Germinal center (tissue), 1 donor: ENCODE measurements at regions not wholly inside any gene's neighbourhood (a gene's known extent, or its start where the extent isn't known, plus 50 kb on each side); places are given as distances from the start of the nearest gene placed in this dataset.

Experiments
- DNase-seq: peaks from one replicate; pipeline ENCODE4 v3.0.0; 2012; ENCODE audit warnings: mixed read lengths, low spot score

GRCh38 chr3:34983631-34984030, 655.7 kb upstream of the ARPP21 start:
- no peak for DNase-seq

DNA sequence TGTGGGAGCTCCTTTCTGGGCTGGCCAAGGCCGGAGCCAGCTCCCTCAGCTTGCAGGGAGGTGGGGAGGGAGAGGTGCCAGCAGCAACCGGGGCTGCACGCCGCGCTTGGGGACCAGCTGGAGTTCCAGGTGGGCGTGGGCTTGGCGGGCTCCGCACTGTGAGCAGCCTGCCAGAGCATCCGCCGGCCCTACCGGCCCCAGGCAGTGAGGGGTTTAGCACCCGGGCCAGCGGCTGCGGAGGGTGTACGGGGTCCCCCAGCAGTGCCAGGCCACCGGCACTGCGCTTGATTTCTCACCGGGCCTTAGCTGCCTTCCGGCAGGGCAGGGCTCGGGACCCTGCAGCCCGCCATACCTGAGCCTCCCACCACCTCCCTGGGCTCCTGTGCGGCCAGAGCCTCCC, 651.0 kb upstream of the ARPP21 start:
- DNase-seq: no peak

GRCh38 chr3:34995796-34996430, 643.4 kb upstream of the ARPP21 start:
- no peak for DNase-seq

DNA sequence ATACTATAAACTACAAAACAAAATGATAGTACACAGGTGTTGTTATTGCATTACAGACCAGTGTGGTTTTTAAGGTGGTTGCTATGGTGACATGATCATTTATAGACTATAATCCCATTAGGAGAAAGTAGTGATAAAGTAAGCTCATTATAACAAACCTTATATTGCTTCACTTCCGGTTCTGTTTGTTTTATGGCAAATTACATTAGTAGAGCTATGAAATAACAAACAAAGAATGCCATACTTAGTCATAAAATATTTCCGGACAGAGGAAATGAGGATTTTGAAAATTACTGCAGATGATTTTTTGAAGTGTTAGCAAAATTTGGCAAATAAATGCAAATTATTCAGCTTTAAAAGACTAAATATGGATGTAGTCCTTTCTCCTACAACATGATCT, 640.4 kb upstream of the ARPP21 start:
- no peak for DNase-seq

DNA sequence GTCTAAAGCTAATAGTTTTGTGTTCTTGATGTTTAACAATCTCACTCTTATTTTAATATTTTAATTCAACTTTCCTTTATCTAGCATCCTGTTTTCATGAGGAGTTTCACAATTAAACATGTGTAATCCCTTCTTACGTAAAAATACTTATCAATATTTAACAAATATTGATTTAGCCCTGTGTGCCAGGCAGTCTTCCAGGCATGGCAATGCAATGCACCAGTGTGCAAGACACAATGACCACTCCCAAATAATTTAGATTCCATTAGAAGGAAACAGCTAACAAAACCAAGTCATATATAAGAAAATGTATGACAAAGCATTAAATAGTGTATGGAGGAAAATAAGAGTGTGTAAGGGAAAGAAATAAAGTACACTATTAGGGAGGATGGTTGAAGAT, 627.1 kb upstream of the ARPP21 start:
- no peak for DNase-seq

DNA sequence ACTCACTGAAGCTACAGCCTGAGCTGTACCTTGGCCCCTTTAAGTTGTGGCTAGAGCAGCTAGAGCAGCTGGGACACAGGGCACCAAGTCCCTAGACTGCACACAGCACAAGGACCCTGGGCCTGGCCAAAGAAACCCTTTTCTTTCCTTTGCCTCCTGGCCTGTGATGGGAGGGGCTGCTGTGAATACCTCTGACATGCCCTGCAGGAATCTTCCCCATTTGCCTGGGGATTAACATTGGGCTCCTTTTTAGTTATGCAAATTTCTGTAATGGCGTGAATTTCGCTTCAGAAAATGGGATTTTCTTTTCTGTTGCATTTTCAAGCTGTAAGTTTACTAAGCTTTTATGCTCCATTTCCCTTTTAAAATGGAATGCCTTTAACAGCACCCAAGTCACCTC, 611.2 kb upstream of the ARPP21 start:
- DNase-seq: no peak

DNA sequence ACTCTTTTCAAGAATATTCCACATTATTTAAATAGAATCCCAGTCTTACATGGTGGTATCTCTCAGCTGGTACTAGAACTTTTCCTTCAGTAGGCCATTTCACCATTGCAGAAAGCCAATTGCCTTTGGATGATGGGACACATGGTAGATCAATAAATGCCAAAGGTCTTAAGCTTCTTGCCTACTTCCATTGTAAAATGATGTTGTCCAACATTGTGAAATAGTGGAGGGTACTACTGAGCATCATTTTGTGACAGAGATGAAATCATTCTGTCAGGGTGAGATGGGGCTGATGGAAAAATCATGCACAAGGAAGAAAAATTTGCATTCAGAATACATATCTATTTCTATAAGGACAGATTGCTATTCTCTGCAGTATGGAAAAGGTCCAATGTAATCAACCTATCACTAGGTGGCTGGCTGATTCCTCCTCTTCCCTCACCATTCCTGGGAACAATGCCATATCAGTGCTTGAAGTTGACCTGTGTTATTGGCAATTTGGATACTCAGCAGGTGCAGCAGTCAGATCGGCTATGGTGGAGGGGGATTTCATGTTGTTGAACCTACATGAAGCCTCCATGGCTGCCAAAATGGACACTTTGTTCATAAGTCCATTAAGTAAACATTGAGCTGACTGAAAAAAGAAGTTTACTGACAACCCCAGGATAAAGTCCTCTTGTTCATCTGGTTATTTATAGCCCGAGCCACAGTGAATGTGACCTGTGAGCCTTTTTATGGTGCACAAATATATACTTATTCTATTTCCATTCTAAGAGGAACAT, 596.9 kb upstream of the ARPP21 start:
- DNase-seq: no peak

GRCh38 chr3:35043040-35043439, 596.3 kb upstream of the ARPP21 start:
- no peak for DNase-seq

DNA sequence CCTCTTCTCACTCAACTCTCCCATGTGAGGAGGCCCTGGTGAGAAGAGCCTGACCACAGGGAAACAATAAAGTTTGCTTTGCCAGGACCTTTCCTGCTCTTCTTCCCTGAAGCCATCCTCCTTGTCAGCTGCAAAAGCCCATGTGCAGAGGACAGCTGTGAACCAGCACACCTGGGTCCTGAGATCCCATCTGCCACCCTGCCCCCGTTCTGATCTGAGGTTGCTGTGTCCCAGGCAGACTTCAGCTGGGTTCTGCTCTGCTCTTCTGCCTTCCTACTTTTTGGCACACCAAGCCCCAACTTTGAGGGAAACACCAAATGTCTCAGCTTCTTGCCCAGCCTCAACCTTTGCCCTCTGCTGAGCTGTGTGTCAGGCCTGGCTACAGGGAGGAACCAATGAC, 595.1 kb upstream of the ARPP21 start:
- no peak for DNase-seq

GRCh38 chr3:35045118-35045517, 594.2 kb upstream of the ARPP21 start:
- DNase-seq: no peak

DNA sequence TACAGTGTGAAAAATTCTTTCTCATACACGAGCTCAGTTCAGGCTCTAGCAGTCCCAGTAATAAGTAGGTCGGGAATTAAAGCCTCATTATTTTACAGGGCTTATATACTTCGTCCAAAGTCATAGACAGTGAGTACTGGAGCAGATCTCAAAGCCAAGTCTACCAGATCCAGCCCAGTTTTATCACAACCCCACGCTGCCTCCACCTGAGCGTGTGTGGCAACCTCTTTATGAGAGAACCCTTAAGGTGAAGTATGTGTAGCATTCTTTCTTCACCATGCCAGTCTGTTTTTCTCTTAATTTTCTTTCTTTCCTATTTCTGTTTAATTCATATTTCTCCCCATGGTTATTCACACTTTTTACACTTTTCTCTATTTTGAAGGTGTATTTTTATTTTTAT, 574.6 kb upstream of the ARPP21 start:
- no peak for DNase-seq

DNA sequence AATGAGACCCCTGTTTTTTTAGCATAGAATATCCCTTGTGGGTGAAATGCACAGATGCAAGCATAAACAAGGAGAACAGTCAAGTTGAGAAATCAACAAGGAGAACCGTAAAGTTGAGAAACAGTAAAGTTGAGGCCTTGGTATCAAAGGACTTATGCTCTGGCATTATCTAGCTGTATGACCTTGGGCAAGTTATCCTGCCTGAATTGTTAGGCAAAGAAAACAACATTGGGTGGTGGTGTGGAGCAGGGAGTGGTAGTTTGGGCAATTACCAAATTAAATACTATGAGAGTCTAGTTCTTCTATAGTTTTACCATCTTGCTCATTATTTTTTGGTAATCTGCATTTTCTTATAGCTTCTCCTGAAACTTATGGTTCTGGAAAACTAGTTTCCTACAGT, 573.4 kb upstream of the ARPP21 start:
- DNase-seq: no peak

DNA sequence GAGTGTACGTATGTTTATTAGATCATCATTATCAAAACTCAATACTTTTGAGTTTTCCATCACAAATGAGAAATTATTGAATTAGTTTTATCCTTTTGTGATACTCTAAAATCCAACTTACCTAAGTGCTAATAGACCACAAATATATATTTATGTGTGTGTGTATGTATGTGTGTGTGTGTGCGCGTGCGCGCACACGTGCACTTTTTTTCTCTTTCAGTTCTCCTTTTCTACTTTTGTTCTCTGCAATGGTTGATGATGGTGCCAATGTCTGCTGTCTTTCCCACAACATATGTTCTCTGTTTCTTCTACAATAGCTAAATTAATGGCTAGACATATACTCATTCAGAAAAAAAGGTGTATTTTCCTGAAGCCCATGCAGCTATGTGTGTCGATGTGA, 571.6 kb upstream of the ARPP21 start:
- DNase-seq: no peak

DNA sequence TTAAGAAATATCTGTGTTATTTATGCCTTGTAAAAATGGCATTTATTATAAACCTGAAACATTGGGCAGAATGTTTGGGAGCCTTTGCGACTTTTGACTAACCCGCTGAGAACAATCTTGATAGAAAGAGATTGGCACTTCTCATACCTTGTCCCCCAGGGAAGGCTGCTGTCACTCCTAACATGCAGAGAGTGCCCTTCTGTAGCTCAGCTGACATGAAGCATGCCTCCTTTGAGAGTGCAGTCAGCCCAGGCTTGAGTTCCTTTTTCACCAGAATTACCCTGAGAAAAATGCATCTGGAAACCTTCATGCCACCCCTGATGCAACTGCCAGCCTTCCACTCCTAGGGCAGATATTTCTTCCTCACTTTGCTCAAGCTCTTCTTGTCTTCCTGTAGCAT, 569.2 kb upstream of the ARPP21 start:
- no peak for DNase-seq

GRCh38 chr3:35071772-35072171, 567.6 kb upstream of the ARPP21 start:
- no peak for DNase-seq

- DNase-seq: no peak
Measured at GRCh38 chr3:35078780-35079179, 560.5 kb upstream of the ARPP21 start.

DNA sequence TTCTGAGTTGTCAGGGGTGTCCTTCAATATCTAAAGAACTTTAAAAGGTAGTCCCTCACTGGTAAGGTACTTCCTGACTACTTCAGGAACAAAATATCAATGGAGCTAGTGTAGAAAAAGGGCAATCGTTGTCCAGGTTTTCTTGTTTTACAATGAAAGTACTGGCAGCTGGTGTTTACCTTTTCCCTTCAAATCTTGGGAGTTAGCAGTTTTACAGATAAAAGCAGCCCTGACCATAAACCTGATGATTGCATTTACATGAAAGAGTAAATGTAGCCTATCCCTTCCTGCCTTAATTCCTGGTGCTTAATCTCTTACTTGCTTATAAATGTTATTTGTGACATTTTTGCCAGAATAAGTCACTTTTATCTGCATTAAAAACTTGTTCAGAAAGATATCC, 559.9 kb upstream of the ARPP21 start:
- DNase-seq: no peak

DNA sequence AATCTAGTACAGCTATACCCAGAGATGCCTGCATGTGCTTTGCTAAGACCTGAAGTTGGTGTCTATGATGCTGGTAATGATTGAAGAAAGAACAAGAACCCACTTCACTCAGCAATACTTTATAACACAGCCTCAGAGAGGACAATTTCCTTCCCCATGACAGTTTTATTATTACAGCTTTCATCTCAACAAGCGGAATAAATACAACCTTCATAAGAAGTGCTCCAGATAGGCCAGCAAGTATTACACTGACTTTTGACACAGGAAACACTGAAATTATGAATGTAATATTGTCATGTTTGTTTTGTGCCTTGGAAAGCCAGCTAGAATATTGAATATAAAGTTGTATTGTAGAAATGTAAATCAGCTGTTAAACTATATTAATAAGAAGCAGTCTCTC, 557.4 kb upstream of the ARPP21 start:
- DNase-seq: no peak

GRCh38 chr3:35088943-35089342, 550.4 kb upstream of the ARPP21 start:
- DNase-seq: no peak

DNA sequence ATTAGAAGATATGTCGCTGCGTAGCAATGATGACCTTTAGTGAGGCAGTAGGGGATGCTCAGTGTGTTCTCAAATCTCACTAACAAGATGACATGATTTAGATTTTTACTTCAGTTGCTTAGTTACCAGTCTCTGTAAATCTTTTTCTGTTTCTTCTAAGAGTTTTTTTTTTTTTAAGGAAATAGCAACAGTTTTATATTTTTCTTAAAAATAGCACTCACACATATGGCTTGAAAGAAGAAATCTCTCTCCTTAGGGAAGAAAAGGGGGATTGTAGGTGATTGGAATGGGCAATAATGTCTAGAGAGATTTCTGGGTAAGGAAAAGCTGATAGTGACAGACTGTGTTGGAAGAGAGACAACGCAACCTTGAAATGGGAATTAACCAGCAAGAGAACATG, 524.6 kb upstream of the ARPP21 start:
- no peak for DNase-seq

- no peak for DNase-seq
Measured at GRCh38 chr3:35120026-35120425, 519.3 kb upstream of the ARPP21 start.

DNA sequence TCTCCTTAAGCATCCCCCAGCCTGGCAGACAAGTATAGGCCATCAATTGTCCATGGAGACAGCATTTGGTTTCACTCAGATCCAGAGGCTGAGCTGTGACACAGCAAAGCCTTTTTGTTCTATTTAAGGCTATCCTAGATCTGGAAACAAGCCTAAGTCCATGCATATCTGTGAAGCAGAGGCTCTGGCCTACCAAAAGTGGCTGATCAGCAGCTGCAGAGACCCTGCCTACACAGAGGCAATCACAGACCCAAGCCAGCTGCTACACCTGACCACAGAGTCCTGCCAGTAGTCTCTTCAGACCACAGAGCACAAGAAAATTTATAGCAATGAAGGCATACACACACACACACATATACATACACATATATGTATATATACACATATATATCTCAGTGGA, 501.7 kb upstream of the ARPP21 start:
- DNase-seq: no peak

DNA sequence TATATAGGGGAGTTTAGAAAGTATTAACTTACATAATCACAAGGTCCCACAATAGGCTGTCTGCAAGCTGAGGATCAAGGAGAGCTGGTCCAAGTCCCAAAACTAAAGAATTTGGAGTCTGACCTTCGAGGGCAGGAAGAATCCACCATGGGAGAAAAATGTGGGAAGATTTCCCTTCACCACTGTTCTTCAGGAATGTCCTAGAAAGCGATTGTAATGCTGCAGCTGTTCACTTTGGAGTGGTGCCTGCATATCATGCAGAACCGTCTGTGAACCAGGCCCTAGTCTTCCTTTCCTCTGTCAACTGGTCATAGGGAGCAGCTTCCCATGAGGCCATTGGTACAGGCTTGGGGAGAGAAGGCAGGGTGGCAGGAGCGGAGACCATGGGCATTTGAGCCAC, 497.9 kb upstream of the ARPP21 start:
- no peak for DNase-seq

DNA sequence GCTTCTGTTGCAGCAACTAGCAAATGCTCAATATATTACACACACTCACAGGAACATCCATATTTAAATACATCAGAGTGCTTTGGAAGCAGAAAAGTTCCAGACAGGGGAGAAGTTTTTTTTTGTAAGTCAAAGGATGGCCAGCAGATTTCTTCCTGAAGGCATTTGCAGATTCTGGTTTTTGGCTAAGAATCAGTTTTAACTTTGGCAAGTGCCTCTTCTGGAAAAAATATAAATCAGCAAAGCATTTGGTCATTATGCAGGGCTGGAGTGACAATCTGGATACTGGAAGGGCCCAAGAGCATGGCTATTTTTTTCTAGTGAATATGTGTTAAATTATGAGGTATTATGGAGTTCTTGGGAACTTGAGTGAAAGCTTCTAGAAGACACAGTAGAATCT, 495.3 kb upstream of the ARPP21 start:
- DNase-seq: no peak
